ENCODE measurements at regions not wholly inside any gene's neighbourhood (a gene's known extent, or its start where the extent isn't known, plus 50 kb on each side); places are given as distances from the start of the nearest gene placed in this dataset.

DNA sequence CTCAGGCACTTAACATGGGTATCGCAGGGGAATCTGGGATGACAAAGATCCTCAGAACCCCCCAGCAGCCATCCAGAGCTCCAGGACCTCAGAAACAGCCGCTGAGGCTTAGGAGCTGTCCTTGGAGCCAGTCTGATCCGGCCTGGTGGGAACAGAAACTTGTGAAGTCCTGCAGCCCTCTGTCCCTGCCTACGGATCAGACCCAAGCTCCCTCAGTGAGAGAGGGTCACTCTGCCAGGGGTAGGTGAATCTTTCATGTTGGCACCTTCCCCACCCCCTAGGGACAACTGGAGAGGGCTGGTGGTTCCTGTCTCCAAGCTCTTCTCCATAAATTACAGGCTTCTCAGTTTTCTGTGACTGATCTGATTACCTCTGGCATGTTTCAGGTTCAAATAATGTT is 122.3 kb downstream of the TLR5 start:
- TF ChIP-seq CHD2 (IDR thresholded peaks at IDR 0.05; ENCODE audit: low read length, partially characterized antibody) (no peak), CTCF (IDR thresholded peaks at IDR 0.05) (no peak), ZSCAN20 (CRISPR knock-in tag; IDR thresholded peaks at IDR 0.05) (no peak), ZFP36 (IDR thresholded peaks at IDR 0.05; ENCODE audit: borderline replicate concordance, partially characterized antibody) (no peak), SMC3 (IDR thresholded peaks at IDR 0.05) (no peak), POLR2A (IDR thresholded peaks at IDR 0.05; ENCODE audit: low read length) (no peak), RCOR1 (IDR thresholded peaks at IDR 0.05; ENCODE audit: low read depth, low read length) (no peak)
- TF ChIP-seq, protein P1, sequence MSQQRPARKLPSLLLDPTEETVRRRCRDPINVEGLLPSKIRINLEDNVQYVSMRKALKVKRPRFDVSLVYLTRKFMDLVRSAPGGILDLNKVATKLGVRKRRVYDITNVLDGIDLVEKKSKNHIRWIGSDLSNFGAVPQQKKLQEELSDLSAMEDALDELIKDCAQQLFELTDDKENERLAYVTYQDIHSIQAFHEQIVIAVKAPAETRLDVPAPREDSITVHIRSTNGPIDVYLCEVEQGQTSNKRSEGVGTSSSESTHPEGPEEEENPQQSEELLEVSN (IDR thresholded peaks at IDR 0.05; ENCODE audit: borderline replicate concordance, low read depth), result no peak
- TF ChIP-seq, protein P2, sequence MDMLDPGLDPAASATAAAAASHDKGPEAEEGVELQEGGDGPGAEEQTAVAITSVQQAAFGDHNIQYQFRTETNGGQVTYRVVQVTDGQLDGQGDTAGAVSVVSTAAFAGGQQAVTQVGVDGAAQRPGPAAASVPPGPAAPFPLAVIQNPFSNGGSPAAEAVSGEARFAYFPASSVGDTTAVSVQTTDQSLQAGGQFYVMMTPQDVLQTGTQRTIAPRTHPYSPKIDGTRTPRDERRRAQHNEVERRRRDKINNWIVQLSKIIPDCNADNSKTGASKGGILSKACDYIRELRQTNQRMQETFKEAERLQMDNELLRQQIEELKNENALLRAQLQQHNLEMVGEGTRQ (IDR thresholded peaks at IDR 0.05), result no peak
